Islet of Langerhans (tissue), 1 donor: ENCODE measurements at regions not wholly inside any gene's neighbourhood (a gene's known extent, or its start where the extent isn't known, plus 50 kb on each side); places are given as distances from the start of the nearest gene placed in this dataset.

Experiments used
- FAIRE-seq: peaks from one replicate; lab custom pipeline; 2011; peaks lifted over from hg19 to GRCh38; lab: Jason Lieb, UNC

GRCh38 chr6:148107911-148108310 is 234.7 kb upstream of the SASH1 start:
- FAIRE-seq: no peak

DNA sequence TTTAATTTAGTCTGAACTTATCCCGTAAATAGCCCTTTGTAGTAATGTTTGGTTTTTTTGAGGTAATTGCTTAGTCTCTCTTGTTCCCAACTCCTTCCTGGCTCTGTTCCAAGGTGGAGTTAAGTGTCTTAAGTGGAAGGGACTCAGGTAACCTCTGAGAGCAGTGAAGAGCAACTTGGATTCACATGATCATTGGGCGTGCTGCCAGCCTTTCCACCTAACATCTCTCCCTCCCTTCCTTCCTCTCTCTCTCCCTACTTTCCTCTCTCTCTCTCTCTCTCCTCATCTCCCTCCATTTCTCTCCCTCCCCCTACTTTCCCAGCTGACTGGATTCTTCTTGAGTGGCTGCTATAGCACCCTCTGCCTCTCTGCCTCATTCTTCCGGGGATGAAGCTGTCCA is 232.9 kb upstream of the SASH1 start:
- FAIRE-seq: no peak

- FAIRE-seq: no peak
These were observed 231.7 kb upstream of the SASH1 start for GRCh38 chr6:148110925-148111324.

GRCh38 chr6:148112851-148113319 is 229.8 kb upstream of the SASH1 start:
- FAIRE-seq: no peak

DNA sequence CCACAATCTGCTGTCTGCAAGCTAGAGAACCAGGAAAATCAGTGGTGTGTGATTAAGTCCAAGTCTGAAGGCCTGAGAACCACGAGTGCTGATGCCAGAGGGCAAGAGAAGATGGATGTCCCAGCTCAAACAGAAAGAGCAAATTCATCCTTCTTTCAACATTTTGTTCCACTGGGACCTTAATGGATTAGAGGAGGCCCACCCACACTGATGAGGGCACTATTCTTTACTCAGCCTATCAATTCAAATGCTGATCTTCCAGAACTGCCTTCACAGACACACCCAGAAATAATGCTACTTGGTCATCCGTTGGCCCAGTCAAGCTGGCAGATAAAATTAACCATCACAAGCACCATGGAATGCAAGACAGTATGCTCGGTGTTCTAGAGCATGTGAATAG is 226.6 kb upstream of the SASH1 start:
- no peak for FAIRE-seq

GRCh38 chr6:148118244-148118643 is 224.4 kb upstream of the SASH1 start:
- FAIRE-seq: peak; percentile 85

- FAIRE-seq: no peak
These were observed 214.5 kb upstream of the SASH1 start for GRCh38 chr6:148128014-148128730.

- FAIRE-seq: no peak
These were observed 208.0 kb upstream of the SASH1 start for GRCh38 chr6:148134592-148134991.

DNA sequence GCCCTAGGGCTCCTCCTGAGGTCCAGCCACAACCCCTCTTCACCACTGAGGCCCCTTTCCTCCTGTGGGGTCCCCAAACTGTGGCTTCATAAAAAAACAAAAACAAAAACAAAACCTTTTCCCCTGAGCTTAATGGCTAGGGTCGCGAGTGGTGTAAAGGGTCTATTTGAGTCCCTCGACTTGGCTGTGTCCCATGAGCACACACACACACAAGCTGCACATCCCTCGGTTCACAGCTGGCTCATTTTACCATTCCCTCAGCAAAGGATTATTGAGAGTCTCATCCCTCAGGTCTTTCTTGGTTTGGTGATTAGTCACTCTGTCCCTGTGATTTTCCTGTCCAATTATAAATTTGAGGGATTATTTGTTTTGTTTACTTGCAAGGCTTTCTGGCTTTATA is 206.1 kb upstream of the SASH1 start:
- no peak for FAIRE-seq

GRCh38 chr6:148137652-148138051 is 205.0 kb upstream of the SASH1 start:
- FAIRE-seq: no peak

DNA sequence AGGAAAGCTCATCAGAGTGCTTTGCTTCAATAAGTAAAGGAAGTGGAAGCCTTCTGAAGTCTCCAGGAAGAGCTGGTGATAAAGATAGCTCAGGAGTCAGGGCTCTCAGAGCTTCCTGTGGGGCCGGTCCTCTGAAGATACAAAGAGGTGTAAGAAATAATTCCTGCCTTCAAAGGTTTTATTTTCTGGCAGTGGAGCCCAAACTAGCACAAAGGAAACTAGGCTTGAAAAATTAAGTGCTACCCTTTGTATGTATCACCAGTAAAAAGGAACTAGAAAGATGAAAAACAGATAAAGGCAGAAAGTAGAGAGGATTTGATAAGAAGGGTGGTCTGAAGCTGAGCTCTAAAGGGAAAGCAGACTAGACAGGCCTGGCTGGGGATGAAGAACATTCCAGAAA is 204.1 kb upstream of the SASH1 start:
- FAIRE-seq: no peak

DNA sequence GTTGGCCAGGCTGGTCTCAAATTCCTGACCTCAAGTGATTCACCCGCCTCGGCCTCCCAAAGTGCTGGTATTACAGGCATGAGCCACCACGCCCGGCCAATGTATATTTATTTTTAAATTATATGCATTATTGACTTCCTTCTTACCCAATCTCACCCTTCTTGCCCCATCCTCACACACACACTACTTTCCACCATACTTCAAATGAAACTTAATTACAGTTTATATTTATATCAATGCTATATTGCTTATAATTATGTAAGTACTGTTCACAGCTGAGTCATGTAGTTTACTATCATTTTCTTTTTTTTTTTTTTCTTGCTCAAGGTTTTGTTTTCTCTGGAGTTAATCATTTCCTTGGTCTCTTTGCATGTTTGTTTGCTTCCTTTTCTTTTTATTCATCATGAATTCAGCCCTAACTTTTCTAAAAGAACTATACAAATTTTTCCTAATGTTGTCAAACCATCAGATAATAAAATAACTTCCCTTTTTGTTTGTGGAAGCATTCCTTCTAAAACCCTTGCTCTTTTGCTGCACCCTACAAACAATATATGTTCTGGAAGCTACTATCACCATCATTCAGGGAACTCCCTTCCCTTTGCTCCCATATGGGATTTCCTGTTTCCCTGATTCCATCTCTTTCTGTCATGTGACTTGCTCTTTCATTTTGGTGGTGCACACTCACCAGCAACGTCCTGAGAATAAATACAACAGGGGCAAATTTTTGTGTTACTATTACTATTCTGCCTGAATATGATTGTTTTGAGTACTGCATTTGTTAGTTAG is 201.7 kb upstream of the SASH1 start:
- FAIRE-seq: no peak

- no peak for FAIRE-seq
These were observed 199.8 kb upstream of the SASH1 start for GRCh38 chr6:148142821-148143220.

- FAIRE-seq: no peak
These were observed 198.9 kb upstream of the SASH1 start for GRCh38 chr6:148143771-148144170.

GRCh38 chr6:148144917-148145521 is 197.6 kb upstream of the SASH1 start:
- no peak for FAIRE-seq

GRCh38 chr6:148146717-148147462 is 195.7 kb upstream of the SASH1 start:
- no peak for FAIRE-seq

DNA sequence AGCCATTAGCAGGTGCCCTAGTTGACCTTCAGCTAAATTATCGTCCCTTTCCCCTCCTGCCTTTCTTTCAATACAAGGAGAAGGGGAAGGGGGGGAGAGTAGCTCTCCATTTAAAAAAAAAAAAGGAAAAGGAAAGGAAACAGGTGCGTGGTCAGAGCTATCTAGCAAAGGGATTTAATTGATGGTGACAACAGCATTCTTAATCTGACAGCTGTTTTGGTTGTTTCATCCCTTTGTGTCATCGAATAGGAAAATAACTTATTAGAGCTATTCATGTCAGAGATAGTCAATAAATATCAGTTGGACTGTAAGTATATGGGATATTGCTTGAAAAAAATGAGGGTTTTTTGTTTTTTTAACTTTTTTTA is 195.2 kb upstream of the SASH1 start:
- FAIRE-seq: no peak

DNA sequence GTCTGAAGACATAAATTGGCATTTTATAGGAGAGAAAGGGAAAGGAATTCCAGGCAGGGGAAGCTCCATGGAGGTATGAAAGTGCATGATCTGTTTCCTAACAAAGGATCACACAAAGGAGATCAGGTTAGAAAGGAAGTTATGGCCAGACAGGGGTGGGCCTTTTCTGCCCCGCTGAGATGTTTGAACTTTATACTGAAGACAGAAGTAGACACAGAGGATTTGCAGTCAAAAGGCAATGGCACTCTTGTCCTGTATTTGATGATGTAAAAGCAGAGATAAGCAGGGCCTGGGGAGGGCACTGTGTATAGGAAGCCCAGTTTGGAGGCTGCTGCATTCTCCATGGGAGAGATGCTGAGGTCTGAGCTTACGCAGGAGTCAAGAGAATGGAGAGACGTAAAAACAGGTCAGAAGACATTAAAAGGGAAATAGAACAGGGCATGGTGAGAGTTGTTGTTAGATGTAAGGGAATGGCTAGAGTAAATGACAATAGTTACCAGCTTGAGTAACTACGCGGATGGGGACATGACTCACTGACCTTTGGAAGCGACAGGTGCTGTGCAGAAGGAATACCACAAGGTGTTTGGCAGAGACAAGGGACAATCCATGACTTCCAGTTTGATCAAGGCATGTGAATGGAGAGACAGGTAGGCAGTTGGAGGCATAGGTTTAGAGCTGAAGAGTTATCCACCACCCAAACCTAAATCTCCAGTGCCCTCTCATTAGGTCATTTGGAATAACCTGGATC is 190.6 kb upstream of the SASH1 start:
- FAIRE-seq: no peak

DNA sequence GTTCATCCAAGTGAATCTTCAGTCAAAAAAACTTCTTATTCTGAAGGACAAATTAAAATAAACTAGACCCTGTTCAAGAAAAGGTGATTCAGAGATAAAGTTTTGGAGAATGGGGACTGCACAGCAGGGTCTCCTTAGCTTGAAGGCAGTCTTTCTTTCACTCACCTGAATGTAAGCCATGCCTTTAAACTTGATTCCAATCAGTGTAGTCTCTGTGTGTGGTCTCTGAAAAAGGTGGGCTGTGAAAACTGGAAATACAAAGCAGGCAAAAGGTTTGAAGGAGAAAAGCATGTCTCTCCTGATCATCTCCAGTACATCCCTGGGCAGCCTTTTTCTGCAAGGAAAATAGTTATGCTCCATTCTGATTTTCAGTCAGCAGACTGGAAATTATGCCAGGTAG is 188.0 kb upstream of the SASH1 start:
- no peak for FAIRE-seq

DNA sequence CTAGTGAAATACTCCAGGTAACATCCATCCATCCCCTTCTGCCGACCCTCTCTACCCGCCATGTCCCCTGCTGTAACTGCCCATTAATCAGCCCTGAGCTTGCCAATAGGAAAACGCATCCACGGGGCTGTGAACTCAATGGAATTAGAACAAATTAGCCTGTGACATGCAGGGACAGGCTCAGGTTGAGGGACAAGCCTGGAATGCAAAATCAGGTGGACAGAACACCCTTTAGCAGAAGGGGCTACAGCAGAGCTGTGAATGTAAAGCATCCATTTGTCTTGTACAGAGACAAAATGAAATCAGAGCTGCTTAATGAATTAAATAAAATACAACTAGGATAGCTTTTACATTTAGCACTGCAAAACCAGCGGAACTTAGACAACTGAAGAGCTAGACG is 187.3 kb upstream of the SASH1 start:
- no peak for FAIRE-seq

DNA sequence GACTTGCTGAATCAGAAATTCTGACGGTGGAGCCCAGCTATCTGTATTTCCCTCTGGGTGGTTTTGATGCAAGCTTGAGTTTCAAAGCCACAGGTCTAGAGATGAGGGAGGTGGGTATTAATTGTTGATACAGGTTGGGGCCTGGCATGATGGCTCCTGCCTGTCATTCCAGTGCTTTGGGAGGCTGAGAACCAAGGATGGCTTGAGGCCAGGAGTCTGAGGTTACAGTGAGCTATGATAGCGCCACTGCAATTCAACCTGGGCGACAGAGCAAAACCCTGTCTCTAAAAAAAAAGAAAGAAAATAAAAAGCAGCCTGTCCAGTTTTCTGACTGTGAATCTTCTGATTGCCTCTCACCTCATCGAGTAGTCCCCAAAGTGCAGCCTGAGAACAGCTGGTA is 184.8 kb upstream of the SASH1 start:
- FAIRE-seq: no peak

- FAIRE-seq: no peak
These were observed 178.0 kb upstream of the SASH1 start for GRCh38 chr6:148164645-148165044.
